ENCODE measurements at regions not wholly inside any gene's neighbourhood (a gene's known extent, or its start where the extent isn't known, plus 50 kb on each side); places are given as distances from the start of the nearest gene placed in this dataset.

- Histone ChIP-seq H3K9ac (ENCODE audit: low read length in 5 of 5) (no peak overlapping the region), H3K27me3 (ENCODE audit: control insufficient read depth in 5 of 5, insufficient read depth in 4 of 5, low read length in 5 of 5) (peaks cover 0 to 14% (median 0%) of the 10 kb centered on the region in 5 donors)
These were observed 51.4 kb upstream of the TMEM72 start for GRCh38 chr10:44859546-44860285.

GRCh38 chr10:44860811-44861736 is 50.1 kb upstream of the TMEM72 start:
- Histone ChIP-seq H3K36me3 (ENCODE audit: control insufficient read depth in 5 of 5, insufficient read depth in 5 of 5, low read length in 5 of 5) (no peaks in the 10 kb centered on the region), H3K4me3 (ENCODE audit: low read depth in 1 of 5, low read length in 5 of 5) (no peak overlapping the region), H3K27ac (ENCODE audit: low read depth, low read length) (no peak overlapping the region), H3K9ac (ENCODE audit: low read length in 5 of 5) (no peak overlapping the region), H3K4me1 (ENCODE audit: control insufficient read depth in 5 of 5, insufficient read depth in 5 of 5, low read length in 5 of 5) (peaks cover 2 to 42% (median 37%) of the 10 kb centered on the region in 5 donors), H3K27me3 (ENCODE audit: control insufficient read depth in 5 of 5, insufficient read depth in 4 of 5, low read length in 5 of 5) (peaks cover 0 to 14% (median 0%) of the 10 kb centered on the region in 5 donors), H3K9me3 (ENCODE audit: control insufficient read depth in 5 of 5, low read length in 5 of 5) (no peaks in the 10 kb centered on the region)

More at GRCh38 chr10:44859546-44860285, 51.4 kb upstream of the TMEM72 start:
- Histone ChIP-seq H3K27ac (ENCODE audit: low read depth, low read length) (no peak overlapping the region), H3K9me3 (ENCODE audit: control insufficient read depth in 5 of 5, low read length in 5 of 5) (no peaks in the 10 kb centered on the region), H3K4me3 (ENCODE audit: low read depth in 1 of 5, low read length in 5 of 5) (no peak overlapping the region), H3K4me1 (ENCODE audit: control insufficient read depth in 5 of 5, insufficient read depth in 5 of 5, low read length in 5 of 5) (peaks cover 2 to 34% (median 31%) of the 10 kb centered on the region in 5 donors), H3K36me3 (ENCODE audit: control insufficient read depth in 5 of 5, insufficient read depth in 5 of 5, low read length in 5 of 5) (no peaks in the 10 kb centered on the region)
